GM12874 (cell line): ENCODE measurements at regions not wholly inside any gene's neighbourhood (a gene's known extent, or its start where the extent isn't known, plus 50 kb on each side); places are given as distances from the start of the nearest gene placed in this dataset.

Experiments used
- TF ChIP-seq, protein P1 (sequence below): IDR thresholded peaks from 2 replicates; pipeline ENCODE4 v1.5.1; 2011; ENCODE audit warnings: low read depth, mild to moderate bottlenecking, control low read depth, low read length, moderate library complexity; ENCODE audit not compliant: insufficient read depth

DNA sequence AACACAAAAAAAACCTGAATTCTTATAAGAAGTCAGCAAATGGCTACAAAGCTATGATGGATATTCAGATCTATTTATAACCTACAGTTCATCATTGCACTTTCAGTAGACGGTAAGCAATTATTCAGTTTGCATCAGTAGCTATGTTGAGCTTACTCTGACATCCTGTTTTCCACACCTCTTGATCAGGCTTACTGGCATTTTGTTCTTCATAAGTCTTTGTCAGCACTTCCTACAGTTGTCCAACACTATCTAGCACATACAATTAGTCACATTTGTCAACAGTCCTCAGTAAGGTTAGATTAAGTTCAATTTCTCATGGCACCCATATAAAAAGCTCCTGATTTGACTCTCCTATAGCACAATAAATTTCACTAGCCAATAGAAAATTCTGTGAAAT, 71.2 kb upstream of the ST3GAL6 start:
- TF ChIP-seq, protein P1, sequence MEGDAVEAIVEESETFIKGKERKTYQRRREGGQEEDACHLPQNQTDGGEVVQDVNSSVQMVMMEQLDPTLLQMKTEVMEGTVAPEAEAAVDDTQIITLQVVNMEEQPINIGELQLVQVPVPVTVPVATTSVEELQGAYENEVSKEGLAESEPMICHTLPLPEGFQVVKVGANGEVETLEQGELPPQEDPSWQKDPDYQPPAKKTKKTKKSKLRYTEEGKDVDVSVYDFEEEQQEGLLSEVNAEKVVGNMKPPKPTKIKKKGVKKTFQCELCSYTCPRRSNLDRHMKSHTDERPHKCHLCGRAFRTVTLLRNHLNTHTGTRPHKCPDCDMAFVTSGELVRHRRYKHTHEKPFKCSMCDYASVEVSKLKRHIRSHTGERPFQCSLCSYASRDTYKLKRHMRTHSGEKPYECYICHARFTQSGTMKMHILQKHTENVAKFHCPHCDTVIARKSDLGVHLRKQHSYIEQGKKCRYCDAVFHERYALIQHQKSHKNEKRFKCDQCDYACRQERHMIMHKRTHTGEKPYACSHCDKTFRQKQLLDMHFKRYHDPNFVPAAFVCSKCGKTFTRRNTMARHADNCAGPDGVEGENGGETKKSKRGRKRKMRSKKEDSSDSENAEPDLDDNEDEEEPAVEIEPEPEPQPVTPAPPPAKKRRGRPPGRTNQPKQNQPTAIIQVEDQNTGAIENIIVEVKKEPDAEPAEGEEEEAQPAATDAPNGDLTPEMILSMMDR, result no peak

DNA sequence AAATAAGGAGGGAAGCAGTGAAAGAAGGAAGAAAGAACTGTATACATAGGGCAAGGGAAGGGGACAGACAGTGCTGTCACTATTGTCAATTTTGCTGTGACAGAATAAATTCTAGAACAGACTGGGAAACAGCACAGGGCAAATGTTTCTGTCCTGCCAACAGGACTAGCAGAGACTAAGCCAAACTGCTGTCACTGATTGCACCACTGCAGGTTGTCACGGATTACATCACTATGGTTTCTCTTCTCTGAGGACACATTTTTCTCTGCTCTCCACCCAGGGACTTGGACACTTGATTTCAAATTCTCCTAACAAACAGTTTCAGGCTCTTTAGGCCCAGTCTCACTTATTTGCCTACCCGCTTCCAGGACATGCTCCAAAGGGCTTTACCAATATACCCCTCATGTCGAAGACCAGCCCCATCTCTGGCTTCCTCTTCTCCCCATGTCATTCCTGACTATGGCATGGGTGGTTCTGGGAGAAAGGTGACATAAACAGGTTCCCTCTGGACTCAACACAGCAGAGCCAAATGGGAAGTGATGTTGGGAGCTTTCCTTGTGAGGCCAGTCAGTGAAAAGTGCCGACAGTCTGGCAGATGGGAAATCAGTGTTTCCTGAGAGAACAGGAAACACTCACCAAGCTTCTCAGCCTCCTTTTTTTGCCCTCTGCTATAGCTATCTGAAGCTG, 70.2 kb upstream of the ST3GAL6 start:
- TF ChIP-seq, protein P1, result no peak

DNA sequence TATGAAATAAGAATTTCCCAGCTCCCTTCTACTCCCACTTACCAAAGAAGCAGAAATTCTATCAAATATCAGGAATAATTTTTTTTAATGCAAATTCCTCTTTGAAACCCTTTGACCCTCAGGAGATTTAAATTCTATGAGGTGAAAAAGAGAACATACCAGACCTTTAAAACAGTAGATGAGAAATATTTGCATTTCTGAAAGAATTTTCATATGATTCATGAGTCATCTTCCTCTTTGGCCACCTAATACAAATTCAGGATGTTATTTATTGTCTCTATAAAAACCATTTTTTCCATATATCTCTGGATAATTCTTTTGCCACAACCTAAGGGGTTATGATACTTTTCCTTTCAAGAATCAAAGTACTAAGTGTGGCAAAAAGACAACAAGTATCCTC, 67.3 kb upstream of the ST3GAL6 start:
- TF ChIP-seq, protein P1, result no peak

DNA sequence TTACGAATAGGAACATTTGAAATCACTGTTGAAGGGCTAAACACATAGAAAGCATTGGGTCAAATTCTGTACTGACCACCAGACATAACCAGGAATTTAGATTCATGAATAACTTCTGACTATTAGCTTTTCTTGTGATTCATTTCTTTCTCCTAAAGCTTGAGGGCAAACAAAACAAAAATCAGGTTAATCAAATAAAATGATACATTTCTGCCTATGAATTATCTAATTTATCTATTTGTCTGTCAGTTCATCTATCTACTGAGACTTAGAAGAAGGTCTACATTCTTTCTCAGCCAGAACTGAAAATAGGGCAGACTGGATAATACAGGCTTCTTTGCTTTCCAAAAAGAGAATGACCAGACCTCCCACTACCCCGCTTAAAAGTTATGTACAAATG, 65.9 kb upstream of the ST3GAL6 start:
- TF ChIP-seq, protein P1, result no peak

DNA sequence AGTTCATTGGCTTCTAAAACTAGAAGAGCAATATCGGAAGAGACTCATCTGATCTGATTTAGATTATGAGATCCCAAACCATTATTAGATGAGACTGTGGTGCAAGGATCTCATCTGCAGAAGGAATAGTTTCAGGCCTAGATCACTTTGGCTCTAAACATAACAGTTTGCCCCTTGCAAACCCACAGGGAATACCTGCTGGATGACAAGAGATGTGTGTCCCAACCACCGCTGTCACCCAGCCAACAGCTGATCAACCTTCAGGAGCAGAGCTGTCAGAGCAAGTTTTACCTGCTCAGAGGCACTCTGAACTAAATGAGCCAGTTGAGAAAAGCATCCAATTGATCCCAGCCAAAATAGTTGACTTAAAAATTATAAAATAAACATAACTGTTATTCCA, 64.0 kb upstream of the ST3GAL6 start:
- TF ChIP-seq, protein P1, result no peak

DNA sequence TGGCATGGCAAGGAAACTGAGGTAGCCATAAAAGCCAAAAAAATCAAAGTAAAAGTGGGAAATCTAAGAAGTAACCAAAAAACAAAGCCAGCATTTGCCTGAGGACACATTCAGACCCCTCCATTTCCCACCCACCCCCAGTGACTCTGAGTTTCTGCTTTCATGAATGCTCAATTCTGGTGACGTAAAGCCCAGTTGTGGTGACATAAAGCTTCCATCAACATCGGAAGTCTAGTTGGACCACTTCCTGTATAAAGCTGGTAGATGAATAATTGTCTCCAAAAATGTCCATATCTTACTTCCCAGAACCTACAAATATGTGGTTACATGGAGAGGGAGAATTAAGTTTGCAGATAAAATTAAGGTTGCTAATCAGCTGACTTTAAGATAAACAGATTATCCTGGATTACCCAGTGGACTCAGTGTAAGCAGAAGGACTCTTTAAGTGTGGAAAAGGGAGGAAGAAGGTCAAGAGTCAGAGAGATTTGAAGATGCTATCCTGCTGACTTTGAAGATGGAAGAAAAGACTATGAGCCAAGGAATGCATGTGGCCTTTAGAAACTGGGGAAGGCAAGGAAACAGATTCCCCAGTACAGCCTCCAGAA, 62.0 kb upstream of the ST3GAL6 start:
- TF ChIP-seq, protein P1, result no peak

DNA sequence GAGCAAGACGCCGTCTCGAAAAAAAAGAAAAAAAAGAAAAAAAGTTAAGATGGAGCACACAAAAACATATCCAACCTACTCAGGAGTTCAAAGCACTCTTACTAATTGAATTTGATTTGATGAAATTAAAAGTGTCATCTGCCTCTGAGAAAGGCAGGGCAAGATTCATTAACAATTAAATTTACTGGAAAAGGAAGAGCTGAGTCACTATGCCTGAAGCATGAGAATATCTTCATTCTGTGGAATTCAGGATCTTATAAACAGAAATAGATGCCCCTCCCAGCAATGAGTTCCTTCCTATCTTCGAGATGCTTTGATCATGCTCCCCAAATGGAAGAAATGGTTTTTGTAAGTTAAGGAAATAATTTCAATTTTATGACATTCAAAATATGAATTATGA, 61.0 kb upstream of the ST3GAL6 start:
- TF ChIP-seq, protein P1, result no peak
